GM19328 (cell line): ENCODE measurements at regions not wholly inside any gene's neighbourhood (a gene's known extent, or its start where the extent isn't known, plus 50 kb on each side); places are given as distances from the start of the nearest gene placed in this dataset.
"Not testable (repeated sequence)": the region's sequence is repeated elsewhere in the genome, so short reads cannot be mapped to it uniquely, and the experiment has no call there.

Source experiments
- ATAC-seq: cut with Tn5 transposase; IDR thresholded peaks from one replicate; pipeline ENCODE4 v1.9.1; 2021; ENCODE audit warnings: mild to moderate bottlenecking, moderate library complexity; ENCODE audit not compliant: unreplicated experiment

DNA sequence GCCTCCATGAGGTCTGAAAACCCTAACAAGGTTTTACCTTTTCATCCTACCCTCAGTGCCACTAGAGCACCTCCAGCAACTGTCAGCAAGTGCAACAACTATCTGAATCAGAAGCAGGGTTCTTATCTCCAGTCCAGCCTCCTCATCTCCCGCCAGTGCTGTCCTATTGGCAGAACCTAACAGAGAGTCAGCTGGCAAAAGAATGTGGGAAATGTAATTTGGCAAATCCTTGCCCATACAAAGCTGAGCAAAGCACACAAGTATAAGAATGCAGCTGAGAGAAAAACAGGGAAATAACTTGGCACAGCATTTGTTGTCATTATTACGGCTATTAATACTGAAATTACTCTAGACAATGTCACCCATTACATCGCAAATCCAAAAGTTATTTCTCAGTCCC, 124.2 kb downstream of the ATP6V1G3 start:
- ATAC-seq, result no peak

DNA sequence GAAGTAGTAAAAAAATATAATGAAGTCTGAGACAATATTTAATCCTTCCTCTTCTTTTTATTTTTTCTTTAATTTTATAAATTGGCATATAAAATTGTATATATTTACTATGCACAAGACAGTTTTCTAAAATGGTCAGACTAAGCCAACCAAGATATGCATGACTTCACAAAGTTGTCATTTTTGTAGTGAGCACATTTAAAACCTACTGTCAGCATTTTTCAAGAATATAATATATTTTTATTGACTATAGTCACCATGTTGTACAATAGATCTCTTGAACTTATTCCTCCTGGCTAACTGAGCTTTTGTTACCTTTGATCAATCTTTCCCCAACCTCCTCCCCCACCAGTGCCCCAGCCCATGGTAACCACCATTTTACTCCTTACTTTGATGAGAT, 129.2 kb downstream of the ATP6V1G3 start:
- ATAC-seq, result no peak

DNA sequence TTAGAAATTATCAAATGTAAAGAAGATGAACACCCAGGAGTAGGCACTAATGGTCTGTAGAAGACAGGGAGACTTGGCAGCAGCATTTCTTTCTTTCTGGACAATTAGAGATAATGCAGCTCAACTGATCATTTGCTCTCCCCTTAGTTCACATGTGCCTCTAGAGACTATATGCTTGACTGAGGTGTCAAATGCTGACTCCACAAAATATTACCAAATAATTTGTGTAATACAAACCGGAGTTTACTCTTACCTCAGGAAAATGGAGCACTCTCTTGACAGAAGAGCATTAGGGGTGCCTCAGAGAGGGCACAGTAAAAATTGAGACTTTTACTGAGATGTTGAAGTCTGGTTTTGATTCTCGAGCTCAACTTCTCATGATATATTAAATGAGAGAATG, 131.8 kb downstream of the ATP6V1G3 start:
- no peak for ATAC-seq

DNA sequence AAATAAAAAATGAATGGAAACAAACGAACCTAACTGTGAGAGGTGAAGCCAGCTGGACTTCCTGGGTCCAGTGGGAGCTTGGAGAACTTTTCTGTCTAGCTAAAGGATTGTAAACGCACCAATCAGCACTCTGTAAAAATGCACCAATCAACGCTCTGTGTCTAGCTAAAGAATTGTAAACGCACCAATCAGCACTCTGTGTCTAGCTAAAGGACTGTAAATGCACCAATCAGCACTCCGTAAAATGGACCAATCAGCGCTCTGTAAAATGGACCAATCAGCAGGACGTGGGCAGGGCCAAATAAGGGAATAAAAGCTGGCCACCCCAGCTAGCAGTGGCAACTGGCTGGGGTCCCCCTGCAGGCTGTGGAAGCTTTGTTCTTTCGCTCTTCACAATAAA, 135.8 kb downstream of the ATP6V1G3 start:
- not testable (repeated sequence) for ATAC-seq

DNA sequence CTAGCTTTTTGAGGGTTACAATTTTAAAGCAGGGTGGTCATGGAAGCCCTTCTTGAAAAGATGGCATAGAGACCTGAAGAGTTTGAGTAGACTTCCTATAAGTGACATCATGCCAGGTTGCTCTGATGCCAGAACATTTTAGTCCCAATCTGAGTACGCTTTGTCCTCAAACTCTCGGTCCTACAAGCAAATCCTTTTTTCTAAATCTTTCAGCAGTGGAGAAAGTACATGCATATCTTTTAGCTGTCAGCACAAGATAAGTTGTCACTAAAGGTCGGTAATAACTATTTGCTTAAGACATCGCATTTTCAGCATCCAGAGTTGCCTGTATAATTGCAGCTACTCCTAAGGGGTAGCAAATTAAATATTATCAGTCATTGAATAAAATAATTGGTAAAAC, 140.4 kb downstream of the ATP6V1G3 start:
- ATAC-seq, result no peak

DNA sequence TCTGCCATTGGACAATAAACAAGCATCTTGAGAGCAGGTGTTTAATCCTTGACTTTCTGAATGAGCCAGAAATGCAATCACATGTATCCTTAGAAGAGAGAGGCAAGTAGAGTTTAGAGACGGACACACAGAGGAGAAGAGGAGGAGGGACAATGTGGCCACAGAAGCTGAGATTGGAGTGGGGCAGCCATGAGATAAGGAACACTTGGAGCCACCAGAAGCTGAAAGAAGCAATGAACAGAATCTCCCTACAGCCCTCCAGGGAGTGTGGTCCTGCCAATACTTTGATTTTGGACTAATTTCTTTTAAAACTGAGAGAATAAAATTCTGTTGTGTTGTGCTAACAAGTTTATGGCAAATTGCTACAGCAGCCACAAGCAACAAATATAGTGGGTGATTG, 141.0 kb downstream of the ATP6V1G3 start:
- no peak for ATAC-seq

DNA sequence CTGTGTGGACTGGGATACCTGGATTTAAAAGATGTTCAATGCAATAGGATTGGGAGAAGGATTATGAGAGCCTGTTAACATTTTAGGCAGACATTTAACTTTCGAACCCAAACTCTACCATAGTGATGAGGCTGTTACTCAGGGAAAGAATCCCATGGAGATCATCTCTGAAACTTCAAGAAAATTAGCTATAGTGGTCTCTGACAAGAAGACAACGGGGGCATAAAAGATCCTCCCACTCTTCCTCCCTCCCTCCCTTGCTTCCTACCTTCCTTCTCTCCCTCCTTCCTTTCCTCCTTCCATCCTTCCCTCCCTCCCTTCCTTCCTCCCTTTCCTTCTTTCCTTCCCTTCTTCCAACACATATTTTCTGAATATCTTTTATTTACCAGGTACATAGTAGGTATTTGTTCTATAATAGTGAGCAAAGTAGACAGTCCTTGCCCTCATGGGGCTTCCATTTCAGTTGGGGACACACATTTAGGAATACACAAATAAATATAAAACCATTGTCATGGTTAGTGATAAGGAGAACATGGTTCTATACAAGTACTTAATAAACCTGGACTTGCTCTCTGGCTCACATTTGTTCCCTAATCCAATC, 143.2 kb downstream of the ATP6V1G3 start:
- no peak for ATAC-seq

DNA sequence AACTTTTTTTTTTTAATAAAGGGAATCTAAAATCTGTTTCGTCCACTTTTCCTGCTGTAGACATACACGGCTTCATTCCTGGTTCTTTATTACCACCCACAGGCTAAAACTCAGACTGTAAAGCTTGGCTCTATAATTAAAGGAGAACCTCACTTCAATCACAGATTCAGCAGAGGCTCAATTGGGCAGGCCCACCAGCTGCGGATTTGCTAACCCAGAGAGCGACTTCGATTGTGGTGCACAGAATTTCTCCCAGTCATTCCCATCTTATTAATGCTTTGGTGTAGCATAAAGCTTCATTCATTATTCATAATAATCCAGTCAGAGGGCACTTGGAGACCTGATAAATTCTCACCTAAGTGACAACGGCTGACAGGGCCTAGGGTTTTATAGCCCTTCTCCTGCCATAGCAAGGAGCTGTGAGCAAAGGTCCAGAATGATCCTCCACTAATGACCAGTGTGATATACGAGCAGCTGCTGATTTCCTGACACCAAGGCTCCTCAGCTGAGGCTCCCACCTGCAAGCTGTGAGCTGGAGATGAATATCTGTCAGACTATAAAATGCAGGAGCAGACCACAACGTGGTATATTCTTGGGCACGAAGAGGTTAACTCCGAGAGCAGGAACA, 149.0 kb downstream of the ATP6V1G3 start:
- no peak for ATAC-seq

DNA sequence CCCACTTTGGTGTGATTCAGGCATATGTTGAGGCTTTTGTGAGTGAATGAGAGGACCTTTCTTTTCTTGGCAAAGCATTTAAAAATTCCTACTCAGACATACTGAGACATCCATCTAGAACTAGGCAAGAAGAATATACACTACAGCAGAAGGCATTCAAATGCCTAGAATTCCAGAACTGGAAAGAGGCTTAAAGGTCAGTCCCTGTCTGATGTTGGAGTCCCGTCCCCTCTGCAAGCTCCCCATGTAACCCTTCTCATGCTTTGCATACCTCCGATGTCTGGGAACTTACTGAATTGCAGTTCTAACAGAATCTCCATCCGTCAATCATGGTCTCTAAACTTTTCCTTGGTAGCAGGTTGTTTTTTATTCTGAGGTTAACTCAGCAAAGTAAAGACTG, 152.9 kb downstream of the ATP6V1G3 start:
- no peak for ATAC-seq

DNA sequence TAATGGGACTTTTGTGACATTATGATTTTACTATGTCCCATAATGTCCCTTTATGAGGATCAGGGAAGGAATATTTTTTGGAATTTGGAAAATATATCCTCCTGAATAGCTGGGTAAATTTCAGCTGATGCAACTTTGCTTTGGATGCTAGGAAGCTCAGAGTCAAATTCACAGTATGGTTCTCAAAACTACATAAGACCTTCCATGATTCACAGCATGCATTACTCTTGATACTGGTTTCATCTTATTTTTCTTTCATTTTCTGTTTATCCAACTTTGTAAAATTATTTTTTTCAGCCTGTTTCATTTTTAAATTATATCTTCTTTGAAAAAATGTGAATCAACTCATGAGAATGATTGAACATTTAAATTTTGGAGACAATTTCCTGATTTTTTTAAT, 160.2 kb downstream of the ATP6V1G3 start:
- ATAC-seq, result no peak

DNA sequence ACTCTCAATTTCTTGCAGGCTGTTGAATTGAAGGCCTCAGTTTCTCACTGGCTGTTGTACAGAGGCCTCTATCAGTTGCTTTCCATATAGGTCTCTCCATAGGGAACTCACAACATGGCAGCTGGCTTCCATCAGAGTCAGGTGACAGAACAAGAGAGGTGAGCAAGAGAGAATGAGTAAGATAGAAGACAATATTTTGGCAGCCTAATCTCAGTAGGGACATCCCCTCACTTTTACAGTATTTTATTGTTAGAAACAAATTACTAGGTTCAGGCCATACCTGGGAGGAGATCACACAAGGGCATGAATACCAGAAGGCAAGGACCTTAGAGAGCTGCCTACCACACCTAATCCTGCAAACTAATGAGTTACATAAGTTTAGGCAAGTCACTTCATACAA, 162.8 kb downstream of the ATP6V1G3 start:
- ATAC-seq, result no peak

DNA sequence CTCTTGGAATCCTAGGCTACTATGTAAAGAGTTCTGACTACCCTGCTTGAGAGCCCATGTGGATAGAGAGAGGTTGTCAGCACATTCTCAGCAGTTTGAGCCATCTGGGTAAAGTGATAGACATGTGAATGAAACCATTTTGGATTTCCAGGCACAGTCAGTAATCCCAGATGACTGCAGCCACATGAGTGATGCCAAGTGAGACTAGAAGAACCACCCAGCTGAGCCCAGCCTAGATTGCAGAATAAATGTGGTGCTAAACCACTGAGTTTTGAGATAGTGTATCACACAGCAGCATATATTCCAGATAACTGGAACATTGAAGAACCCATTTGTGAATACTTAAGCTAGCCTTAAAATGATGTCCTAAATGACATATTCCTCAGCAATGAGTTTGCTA, 166.2 kb downstream of the ATP6V1G3 start:
- ATAC-seq, result no peak

DNA sequence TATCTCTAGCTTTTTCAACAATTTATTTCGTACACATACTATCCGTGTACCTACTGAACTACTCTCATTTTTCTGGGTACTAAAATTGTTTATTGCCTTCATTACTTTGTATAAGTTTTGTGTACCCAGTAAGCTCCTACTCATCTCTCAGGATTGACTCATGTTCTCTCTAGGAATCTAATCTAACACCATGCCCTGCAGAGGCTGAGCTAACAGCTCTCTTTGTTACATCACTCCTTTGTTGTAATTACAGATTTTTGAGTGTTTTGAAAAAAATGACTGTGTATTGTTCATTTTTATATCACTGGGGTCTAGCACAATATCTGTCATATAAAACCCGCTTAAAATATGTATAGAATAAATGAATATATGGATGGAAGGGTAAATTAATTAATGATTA, 167.1 kb downstream of the ATP6V1G3 start:
- no peak for ATAC-seq
